Natural killer cell treated with Interleukin-12 subunit alpha and Interleukin-12 subunit beta and Interleukin-15 and Interleukin-18, amount 100 ng/mL, for 72 hours (primary cell): ENCODE measurements at regions not wholly inside any gene's neighbourhood (a gene's known extent, or its start where the extent isn't known, plus 50 kb on each side); places are given as distances from the start of the nearest gene placed in this dataset.

Experiments
- ATAC-seq, 2 donors: fragments of 150-1000 bp; cut with Tn5 transposase in 1 of 2; sonication (Bioruptor Pico), chemical (Tn5 transposase) in 1 of 2; 2 replicates each; pipeline ENCODE4 v1.10.0; 2021
- DNase-seq: peaks from one replicate; pipeline ENCODE4 v3.0.0; 2022; ENCODE audit warnings: low spot score
- H3K27ac Mint-ChIP-seq, 2 donors: 1 replicate in 1 of 2; 2 replicates in 1 of 2; pipeline ENCODE4 v1.8.0; 2022; ENCODE audit warnings: mixed read lengths in 2 of 2, mild to moderate bottlenecking in 1 of 2, moderate library complexity in 1 of 2
- H3K27me3 Mint-ChIP-seq, 2 donors: 1 replicate in 1 of 2; 2 replicates in 1 of 2; pipeline ENCODE4 v1.8.0; 2022; ENCODE audit warnings: mixed read lengths in 2 of 2
- H3K36me3 Mint-ChIP-seq: one replicate; pipeline ENCODE4 v1.8.0; 2022; ENCODE audit warnings: mixed read lengths
- H3K4me1 Mint-ChIP-seq, 2 donors: 1 replicate in 1 of 2; 2 replicates in 1 of 2; pipeline ENCODE4 v1.8.0; 2022; ENCODE audit warnings: low read depth in 2 of 2, mixed read lengths in 2 of 2, mild to moderate bottlenecking in 1 of 2
- H3K4me3 Mint-ChIP-seq: one replicate; pipeline ENCODE4 v1.8.0; 2022; ENCODE audit warnings: mixed read lengths
- H3K9me3 Mint-ChIP-seq: 2 replicates; pipeline ENCODE4 v1.8.0; 2022; ENCODE audit warnings: mixed read lengths

DNA sequence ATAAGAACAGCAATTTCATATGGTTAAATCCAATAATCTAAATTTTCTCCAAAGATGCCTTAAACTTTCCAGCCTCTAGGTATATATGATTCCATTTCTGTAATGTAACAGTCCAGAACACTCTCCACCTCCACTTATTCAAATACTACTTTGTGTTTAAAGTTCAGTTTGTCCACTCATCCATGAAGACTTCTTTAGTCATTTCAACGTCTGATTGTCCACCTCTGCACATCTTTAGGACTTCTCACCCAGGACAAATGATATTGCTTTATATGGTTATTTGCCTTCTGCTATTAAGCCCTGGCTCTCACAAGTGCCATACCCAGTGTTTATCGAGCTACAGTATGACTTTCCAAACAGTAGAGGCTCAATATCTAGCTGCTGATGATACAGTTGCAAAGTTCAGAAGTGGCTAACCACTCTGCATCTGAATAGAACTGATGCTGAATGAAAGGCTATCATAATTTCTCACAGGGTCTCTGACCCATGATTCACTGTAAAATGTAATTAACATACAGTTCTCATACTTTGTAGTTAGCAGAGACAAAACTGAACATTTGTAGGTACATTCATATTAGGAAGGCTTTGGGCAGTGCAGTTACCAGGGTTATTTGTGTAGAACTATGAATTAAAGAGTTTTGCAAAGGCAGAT lies 93.7 kb upstream of the MBNL1 start:
- Mint-ChIP-seq H3K4me3 (no peak overlapping the region), H3K4me1 (peaks cover 24 to 26% of the 10 kb centered on the region in 2 donors), H3K9me3 (no peaks in the 10 kb centered on the region), H3K36me3 (peaks cover 6% of the 10 kb centered on the region), H3K27me3 (peaks cover 0 to 4% of the 10 kb centered on the region in 2 donors), H3K27ac (no peak overlapping the region)
- ATAC-seq, result no peak
- no peak for DNase-seq

DNA sequence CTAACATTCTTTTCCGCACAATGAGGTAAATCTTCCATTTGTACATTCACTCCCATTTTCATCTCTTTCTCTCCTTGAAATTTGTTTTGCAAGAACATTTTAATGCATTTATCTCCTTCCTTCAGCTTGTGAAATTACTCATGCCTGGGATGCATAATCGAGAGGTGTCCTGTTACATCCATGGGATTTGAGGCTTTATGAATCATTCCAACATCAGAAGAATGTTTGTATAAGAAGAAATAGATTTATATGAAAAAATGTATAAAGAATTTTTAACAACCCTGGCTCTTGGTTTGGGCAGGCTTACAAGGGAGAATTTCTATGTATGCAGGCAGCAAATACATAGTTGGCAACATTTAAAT lies 93.2 kb upstream of the MBNL1 start:
- peaks cover 0 to 4% of the 10 kb centered on the region in 2 donors for H3K27me3 Mint-ChIP-seq
- DNase-seq, result no peak
- ATAC-seq, result no peak
- no peak overlapping the region for H3K27ac Mint-ChIP-seq
- H3K4me3 Mint-ChIP-seq, result no peak overlapping the region
- H3K9me3 Mint-ChIP-seq, result no peaks in the 10 kb centered on the region
- H3K36me3 Mint-ChIP-seq, result peaks cover 6% of the 10 kb centered on the region
- peaks cover 28 to 29% of the 10 kb centered on the region in 2 donors for H3K4me1 Mint-ChIP-seq

DNA sequence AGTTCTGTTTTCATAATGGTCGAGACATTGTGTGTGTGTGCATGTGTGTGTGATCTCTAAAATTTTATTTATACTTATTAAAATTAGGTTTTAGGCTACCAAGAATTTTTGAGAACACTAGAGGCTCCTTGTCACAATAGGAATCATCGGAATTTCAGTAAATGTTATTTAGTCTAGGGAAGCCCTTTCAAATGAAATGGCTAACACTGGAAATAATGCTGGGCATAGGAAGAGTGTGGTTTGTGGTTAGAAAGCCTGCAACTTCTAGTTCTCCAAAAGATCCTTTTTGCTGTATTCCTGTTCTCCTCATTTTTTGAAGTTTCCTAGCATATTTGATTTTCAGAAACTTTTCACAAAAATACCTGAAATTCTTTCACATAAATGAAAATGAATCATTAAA lies 92.5 kb upstream of the MBNL1 start:
- ATAC-seq, result no peak
- H3K27ac Mint-ChIP-seq, result no peak overlapping the region
- peaks cover 28 to 29% of the 10 kb centered on the region in 2 donors for H3K4me1 Mint-ChIP-seq
- DNase-seq, result no peak
- no peak overlapping the region for H3K4me3 Mint-ChIP-seq
- peaks cover 4% of the 10 kb centered on the region for H3K36me3 Mint-ChIP-seq
- no peaks in the 10 kb centered on the region for H3K9me3 Mint-ChIP-seq
- peaks cover 0 to 4% of the 10 kb centered on the region in 2 donors for H3K27me3 Mint-ChIP-seq

DNA sequence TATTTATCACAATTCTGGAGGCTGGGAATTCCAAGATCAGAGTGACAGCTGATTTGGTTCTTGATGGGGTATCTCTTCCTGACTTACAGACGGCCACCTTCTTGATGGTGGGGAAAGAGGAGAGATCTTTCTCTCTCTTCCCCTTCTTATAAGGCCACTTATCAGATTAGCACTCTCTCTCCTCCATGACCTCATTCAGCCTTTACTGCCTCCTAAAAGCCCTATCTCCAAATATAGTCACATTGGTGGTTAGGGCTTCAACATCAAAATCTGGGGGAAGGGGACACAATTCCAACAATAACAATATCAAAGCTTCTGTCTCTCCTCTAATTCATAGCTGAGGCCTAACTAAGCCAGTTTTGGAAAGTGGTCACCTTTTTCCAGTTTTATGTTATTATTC lies 91.7 kb upstream of the MBNL1 start:
- no peaks in the 10 kb centered on the region for H3K36me3 Mint-ChIP-seq
- H3K4me1 Mint-ChIP-seq, result peaks cover 28 to 29% of the 10 kb centered on the region in 2 donors
- no peak for DNase-seq
- peaks cover 0 to 4% of the 10 kb centered on the region in 2 donors for H3K27me3 Mint-ChIP-seq
- H3K4me3 Mint-ChIP-seq, result no peak overlapping the region
- H3K27ac Mint-ChIP-seq, result peak overlapping the region in 1 of 2 donors; percentile 18
- H3K9me3 Mint-ChIP-seq, result no peaks in the 10 kb centered on the region
- no peak for ATAC-seq

DNA sequence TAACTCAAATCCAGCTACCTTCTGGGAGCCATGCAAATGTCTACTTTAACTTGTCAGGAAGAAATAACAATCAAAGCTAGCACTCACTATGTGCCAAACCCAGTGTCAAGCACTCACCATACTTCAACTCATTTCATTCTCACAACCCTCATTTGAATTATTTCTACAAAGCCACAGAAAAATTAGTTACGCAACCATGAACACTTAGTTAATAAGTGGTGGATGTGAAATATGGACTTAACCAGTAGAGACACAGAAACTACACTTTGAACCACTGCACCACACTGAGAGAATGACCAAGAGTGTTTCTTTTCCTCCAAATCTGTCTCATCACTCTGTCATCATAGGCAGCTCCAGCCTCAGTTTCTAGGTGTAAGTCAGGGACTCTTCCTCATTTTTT lies 91.0 kb upstream of the MBNL1 start:
- no peak for DNase-seq
- Mint-ChIP-seq H3K27ac (peak overlapping the region; percentile 0 to 18), H3K9me3 (no peaks in the 10 kb centered on the region), H3K27me3 (no peaks in the 10 kb centered on the region), H3K36me3 (no peaks in the 10 kb centered on the region), H3K4me3 (peak overlapping the region; percentile 10), H3K4me1 (peaks cover 31 to 34% of the 10 kb centered on the region in 2 donors)
- peak; percentile 69 to 85 for ATAC-seq

DNA sequence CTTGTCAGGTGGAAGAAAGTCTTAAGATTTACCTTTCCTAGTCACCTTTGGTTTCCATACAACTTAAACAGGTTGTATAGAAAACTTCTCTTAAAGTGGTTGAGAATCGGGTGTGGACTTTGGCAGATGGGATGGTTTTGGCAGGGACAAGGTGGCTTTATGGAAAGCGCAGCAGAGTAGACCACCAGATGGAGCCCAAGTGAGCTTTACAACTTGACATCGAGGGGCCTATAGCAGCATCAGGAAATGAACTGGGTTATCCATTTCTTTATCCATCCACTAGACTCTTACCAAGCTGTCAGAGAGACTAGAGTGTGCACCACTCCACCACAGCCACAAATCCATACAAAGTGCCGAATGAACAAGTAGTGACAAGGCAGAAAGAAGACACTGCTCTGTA lies 85.3 kb upstream of the MBNL1 start:
- DNase-seq (peak; percentile 66), ATAC-seq (peak; percentile 70)
- Mint-ChIP-seq H3K9me3 (no peaks in the 10 kb centered on the region), H3K27me3 (no peaks in the 10 kb centered on the region), H3K27ac (peak overlapping the region in 1 of 2 donors; percentile 62), H3K36me3 (no peaks in the 10 kb centered on the region), H3K4me3 (peak overlapping the region; percentile 31), H3K4me1 (peaks cover 36 to 43% of the 10 kb centered on the region in 2 donors)

DNA sequence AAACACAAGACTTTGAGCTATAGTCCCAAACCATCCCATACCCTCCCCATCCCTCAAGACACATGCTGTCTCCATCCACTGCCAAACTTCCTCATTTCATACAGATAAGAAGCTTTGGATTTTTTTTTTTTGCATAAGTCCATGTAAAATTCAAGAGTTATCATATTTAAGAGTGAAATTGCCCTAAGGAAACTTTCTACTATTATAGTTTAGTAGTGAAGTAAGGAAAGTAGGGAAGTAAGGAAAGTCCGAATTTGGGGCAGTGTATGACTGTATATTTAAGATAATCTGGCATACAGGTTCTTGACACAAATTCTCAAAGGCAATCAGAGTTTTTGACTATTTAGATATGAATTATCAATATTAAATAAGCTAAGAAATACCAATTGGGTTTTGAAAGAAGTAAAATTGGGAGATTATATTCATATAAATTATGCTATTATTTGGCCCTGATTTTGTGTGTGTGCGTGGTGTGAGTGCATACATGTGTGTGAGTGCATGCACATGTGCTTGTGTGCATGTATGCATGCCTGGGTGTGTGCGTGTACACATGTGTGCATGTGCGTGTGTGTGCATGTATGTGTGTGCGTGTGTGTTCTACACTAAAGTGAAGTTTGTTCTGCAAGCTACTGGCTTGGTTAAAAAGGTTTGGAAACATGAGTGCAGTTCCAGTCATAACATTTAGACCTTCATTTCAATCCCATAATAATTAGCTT lies 83.6 kb upstream of the MBNL1 start:
- Mint-ChIP-seq H3K4me1 (peaks cover 32 to 41% of the 10 kb centered on the region in 2 donors), H3K4me3 (no peak overlapping the region), H3K36me3 (no peaks in the 10 kb centered on the region), H3K9me3 (no peaks in the 10 kb centered on the region), H3K27me3 (no peaks in the 10 kb centered on the region), H3K27ac (peak overlapping the region in 1 of 2 donors; percentile 62)
- ATAC-seq, result no peak
- no peak for DNase-seq

DNA sequence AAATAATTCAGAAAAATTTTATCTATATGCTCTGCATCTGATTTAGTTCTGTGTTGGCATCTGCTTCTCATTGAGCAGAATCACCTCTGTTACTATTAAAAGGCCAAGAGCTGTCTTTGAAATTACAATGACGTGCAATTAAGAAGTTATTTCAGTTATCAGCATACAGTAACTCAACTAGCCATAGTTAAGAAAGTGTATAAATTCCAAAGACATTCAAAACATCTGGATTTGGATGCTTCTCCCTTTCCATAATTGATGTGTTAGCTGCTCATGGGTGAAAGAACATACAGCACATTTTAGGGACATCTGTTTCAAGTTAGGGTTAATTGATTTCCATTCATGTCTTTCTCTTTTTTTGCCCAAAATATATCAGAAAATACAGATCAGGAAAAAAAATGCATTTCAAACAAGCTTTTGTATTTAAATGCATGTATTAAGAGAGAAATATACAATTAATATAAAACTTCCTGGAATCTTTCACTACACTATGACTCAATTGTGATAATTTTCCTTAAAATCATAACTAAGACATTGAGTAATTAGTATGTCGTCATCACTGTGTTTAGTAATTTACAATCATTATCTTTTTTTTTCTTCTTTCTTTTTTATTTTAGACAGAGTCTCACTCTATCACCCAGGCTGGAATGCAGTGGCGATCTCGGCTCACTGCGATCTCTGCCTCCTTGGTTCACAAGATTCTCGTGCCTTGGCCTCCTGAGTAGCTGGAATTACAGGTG lies 82.7 kb upstream of the MBNL1 start:
- H3K4me3 Mint-ChIP-seq, result no peak overlapping the region
- H3K36me3 Mint-ChIP-seq, result no peaks in the 10 kb centered on the region
- no peaks in the 10 kb centered on the region for H3K9me3 Mint-ChIP-seq
- H3K4me1 Mint-ChIP-seq, result peaks cover 35 to 45% of the 10 kb centered on the region in 2 donors
- H3K27ac Mint-ChIP-seq, result peak overlapping the region in 1 of 2 donors; percentile 38
- ATAC-seq (no peak), DNase-seq (no peak)
- H3K27me3 Mint-ChIP-seq, result no peaks in the 10 kb centered on the region

DNA sequence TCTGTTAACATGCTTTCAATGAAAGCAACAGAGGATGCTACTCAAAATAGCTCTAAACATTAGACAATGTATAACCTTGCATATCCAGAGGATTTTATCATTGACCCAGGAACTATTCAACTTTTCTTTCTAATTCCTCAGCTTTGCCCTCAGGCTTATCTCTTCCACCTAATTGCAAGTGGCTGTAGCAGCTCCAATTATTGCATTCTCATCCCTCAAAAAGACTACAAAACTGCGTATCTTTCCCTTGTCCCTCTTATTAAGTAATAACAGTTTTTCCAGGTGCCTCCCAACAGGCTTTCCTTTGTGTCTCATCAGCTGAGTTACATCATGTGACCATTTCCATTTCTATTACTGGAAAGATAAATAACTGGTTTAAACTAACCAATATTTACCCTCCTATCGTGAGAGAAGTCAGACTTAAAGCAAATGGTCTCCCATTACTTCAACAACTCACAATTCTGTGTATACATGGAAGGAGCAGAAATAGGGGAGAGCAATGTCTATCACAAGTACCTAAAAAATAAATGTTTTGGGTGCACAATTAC lies 78.0 kb upstream of the MBNL1 start:
- Mint-ChIP-seq H3K4me3 (no peak overlapping the region), H3K27me3 (no peaks in the 10 kb centered on the region), H3K36me3 (no peaks in the 10 kb centered on the region), H3K9me3 (no peaks in the 10 kb centered on the region), H3K27ac (peak overlapping the region in 1 of 2 donors; percentile 24), H3K4me1 (peaks cover 41 to 56% of the 10 kb centered on the region in 2 donors)
- DNase-seq, result no peak
- ATAC-seq, result no peak

DNA sequence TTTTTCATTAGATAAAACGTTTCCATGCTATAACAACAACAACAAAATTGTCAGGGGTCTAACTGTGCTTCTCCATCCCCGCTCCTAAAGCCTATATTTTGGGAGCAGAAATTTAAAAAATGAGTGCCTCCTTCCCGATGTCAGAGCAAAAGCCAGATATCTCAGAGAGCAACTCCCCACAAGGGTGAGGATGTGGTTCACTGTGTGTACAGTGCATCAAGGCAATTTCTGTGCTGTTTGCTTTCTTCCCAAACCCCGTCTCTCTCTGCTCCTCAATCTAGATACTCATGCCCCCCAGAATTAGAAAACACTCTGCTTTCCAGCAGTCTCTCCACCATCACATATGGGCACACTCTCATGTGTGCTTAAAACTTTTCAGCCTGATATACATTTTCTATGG lies 76.7 kb upstream of the MBNL1 start:
- no peak for DNase-seq
- no peaks in the 10 kb centered on the region for H3K9me3 Mint-ChIP-seq
- ATAC-seq, result peak in 1 of 2 donors; percentile 39

DNA sequence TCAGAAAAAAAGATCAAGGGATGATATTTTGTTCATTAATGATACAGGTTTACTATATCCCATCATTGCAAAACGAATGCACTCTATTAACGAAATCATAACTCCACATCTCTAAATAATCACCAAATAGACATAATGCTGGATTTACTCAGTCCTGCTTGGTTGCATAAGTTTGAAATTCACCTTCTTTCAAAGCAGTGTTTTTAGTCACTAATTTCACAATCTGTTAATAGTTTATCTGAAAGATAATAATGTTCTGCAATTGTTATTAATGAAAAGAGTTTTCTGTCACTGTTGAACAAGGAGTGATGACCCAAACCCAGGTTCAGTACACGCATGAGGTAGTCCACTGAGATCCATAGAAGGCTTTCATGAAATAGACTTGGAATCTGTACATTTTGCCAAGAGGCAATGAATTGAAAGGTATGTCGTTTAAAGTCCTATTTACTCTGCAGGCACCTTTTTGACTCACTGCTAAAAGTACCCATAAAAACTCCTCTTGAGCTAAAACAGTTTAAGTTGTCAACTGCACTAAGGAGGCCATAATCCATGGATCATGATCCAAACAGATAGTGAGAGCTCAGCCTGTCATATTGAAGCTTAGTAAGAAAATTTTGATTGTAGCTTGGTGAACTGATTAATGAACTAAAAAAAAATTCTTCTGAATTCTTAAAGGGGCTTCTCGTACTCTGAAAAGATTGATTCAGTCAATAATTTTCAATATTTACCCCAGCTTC lies 75.6 kb upstream of the MBNL1 start:
- H3K27me3 Mint-ChIP-seq, result no peaks in the 10 kb centered on the region
- peak overlapping the region; percentile 94 to 98 for H3K27ac Mint-ChIP-seq
- peaks cover 57 to 78% of the 10 kb centered on the region in 2 donors for H3K4me1 Mint-ChIP-seq
- ATAC-seq, result peak in 1 of 2 donors; percentile 43
- no peak for DNase-seq
- H3K9me3 Mint-ChIP-seq, result no peaks in the 10 kb centered on the region
- no peaks in the 10 kb centered on the region for H3K36me3 Mint-ChIP-seq
- peak overlapping the region; percentile 78 for H3K4me3 Mint-ChIP-seq

More for the DNA sequence above, 76.7 kb upstream of the MBNL1 start:
- H3K4me1 Mint-ChIP-seq, result peaks cover 49 to 68% of the 10 kb centered on the region in 2 donors
- peak overlapping the region; percentile 94 to 98 for H3K27ac Mint-ChIP-seq
- no peaks in the 10 kb centered on the region for H3K27me3 Mint-ChIP-seq
- H3K4me3 Mint-ChIP-seq, result peak overlapping the region; percentile 78
- no peaks in the 10 kb centered on the region for H3K36me3 Mint-ChIP-seq

DNA sequence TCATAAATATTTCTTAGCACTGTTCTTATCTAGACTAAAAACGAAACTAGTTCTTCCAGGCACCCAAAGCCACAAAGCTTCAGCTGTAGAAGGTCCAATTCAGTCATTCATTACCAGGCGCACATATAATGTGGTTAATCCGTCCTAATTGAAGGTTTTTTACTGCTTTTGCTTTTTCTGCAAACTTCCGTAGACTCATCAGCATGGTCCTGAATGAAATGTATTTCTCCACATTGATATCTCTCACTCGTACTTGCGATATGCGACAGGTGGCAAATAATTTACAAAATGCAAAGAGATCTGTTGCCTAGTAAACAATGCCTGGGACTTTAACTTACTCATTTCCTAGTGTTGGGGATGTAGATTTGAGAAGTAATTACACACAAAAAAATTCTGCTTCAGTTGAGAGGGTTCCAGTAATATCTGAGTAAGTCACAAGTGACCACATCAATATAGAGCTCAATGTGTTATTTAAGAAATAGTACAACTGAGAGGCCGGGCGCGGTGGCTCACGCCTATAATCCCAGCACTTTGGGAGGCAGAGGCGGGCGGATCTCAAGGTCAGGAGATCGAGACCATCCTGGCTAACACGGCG lies 75.0 kb upstream of the MBNL1 start:
- Mint-ChIP-seq H3K36me3 (no peaks in the 10 kb centered on the region), H3K27me3 (no peaks in the 10 kb centered on the region), H3K4me3 (peak overlapping the region; percentile 78), H3K27ac (peak overlapping the region; percentile 94 to 98), H3K4me1 (peaks cover 56 to 78% of the 10 kb centered on the region in 2 donors), H3K9me3 (no peaks in the 10 kb centered on the region)
- DNase-seq (peak; percentile 70), ATAC-seq (peak; percentile 82 to 87)

DNA sequence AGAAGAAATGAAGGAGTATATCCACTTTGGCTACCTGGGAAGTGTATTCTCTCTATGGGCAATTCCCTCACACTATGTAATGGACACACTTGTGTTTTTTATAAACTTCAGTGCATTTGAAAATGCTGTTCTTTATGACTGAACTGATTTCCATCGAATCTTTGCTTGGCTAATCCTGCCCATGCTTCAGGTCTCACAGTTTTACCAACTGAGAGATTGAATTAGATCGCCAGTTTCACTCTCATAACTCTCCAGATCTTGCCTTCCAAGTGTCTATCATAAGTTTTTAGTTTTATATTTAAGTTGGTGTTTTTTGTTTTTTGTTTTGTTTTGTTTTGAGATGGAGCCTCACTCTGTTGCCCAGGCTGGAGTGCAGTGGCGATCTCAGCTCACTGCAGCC lies 73.5 kb upstream of the MBNL1 start:
- Mint-ChIP-seq H3K36me3 (no peaks in the 10 kb centered on the region), H3K4me3 (peak overlapping the region; percentile 78), H3K27ac (peak overlapping the region; percentile 94 to 98), H3K4me1 (peaks cover 61 to 83% of the 10 kb centered on the region in 2 donors), H3K9me3 (no peaks in the 10 kb centered on the region), H3K27me3 (no peaks in the 10 kb centered on the region)
- ATAC-seq (no peak), DNase-seq (no peak)
